ENCODE measurements at regions not wholly inside any gene's neighbourhood (a gene's known extent, or its start where the extent isn't known, plus 50 kb on each side); places are given as distances from the start of the nearest gene placed in this dataset.

DNA sequence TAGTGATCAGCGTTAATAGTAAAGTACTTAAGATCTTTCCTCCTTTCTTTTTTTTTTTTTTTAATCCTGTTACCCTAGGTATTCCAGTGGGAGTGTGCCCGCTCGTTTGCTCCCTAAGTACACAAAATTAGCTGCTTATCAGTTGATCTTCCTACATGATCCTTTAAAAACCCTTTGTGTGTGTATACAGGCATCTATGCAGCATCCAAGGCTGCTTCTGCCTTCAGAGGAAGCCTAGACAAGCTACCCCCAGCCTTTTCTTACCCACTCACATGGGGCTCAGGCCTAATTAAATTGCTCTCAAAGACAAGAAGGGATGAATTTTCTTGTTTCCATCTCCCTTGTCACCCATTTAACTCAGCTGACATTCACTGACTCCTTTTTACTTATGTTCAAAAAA, 343.4 kb upstream of the LMO3 start:
- intact Hi-C loops (cut with micrococcal nuclease) = no loop called here

GRCh38 chr12:16946704-16947103, 340.7 kb upstream of the LMO3 start:
- H3K27me3 ChIP-seq (ENCODE audit: control insufficient read depth in 2 of 2, insufficient read depth in 2 of 2, low read length in 2 of 2) = no peaks in the 10 kb centered on the region
- no peak overlapping the region for H3K4me3 ChIP-seq
- no peak overlapping the region for H3K9ac ChIP-seq (ENCODE audit: insufficient read depth in 1 of 2, low read depth in 2 of 2, low read length in 2 of 2)
- no peak for ATAC-seq
- H3K4me1 ChIP-seq (replicated peaks in 1 of 2; ENCODE audit: control insufficient read depth in 2 of 2, insufficient read depth in 2 of 2, low read length in 2 of 2) = no peaks in the 10 kb centered on the region
- ChIA-PET POLR2A (no interaction called here), CTCF (ENCODE audit: low intra/inter-chr PET ratio) (no interaction called here)
- in situ Hi-C loops (cut with MboI) = no loop called here
- no peaks in the 10 kb centered on the region for H3K9me3 ChIP-seq (replicated peaks; ENCODE audit: control insufficient read depth, insufficient read depth, low read depth, low read length)
- no peaks in the 10 kb centered on the region for H3K9me1 ChIP-seq (ENCODE audit: control insufficient read depth, insufficient read depth, low read length)
- no peak for FAIRE-seq
- H3K27ac ChIP-seq (ENCODE audit: extremely low read depth, low read depth, low read length) = no peak overlapping the region
- H3K4me2 ChIP-seq (ENCODE audit: insufficient read depth, low read length) = no peak overlapping the region
- no peak overlapping the region for H2AFZ ChIP-seq (ENCODE audit: low read depth, low read length)
- no peaks in the 10 kb centered on the region for H3K79me2 ChIP-seq (ENCODE audit: control insufficient read depth, insufficient read depth, low read length)
- no peaks in the 10 kb centered on the region for H4K20me1 ChIP-seq (replicated peaks; ENCODE audit: control insufficient read depth, insufficient read depth, low read length)
- H3K36me3 ChIP-seq (ENCODE audit: control insufficient read depth, insufficient read depth, low read length) = no peaks in the 10 kb centered on the region
- DNase-seq (ENCODE audit: extremely low read depth in 1 of 4, low spot score in 3 of 4) = no peak
- intact Hi-C loops (cut with micrococcal nuclease) = no loop called here
- BruUV-seq (replicated peaks) = no TSS peak
- no peak for TF ChIP-seq ZBED1 (IDR thresholded peaks at IDR 0.05)
- no peak for TF ChIP-seq ZNF507 (tag; conservative IDR thresholded peaks at IDR 0.05)
- TF ChIP-seq, protein P1, sequence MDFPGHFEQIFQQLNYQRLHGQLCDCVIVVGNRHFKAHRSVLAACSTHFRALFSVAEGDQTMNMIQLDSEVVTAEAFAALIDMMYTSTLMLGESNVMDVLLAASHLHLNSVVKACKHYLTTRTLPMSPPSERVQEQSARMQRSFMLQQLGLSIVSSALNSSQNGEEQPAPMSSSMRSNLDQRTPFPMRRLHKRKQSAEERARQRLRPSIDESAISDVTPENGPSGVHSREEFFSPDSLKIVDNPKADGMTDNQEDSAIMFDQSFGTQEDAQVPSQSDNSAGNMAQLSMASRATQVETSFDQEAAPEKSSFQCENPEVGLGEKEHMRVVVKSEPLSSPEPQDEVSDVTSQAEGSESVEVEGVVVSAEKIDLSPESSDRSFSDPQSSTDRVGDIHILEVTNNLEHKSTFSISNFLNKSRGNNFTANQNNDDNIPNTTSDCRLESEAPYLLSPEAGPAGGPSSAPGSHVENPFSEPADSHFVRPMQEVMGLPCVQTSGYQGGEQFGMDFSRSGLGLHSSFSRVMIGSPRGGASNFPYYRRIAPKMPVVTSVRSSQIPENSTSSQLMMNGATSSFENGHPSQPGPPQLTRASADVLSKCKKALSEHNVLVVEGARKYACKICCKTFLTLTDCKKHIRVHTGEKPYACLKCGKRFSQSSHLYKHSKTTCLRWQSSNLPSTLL (IDR thresholded peaks at IDR 0.05) = no peak
- no peak for TF ChIP-seq EWSR1 (IDR thresholded peaks at IDR 0.05; ENCODE audit: borderline replicate concordance, low read depth, partially characterized antibody)
- no peak for TF ChIP-seq CBFB (CRISPR knock-in tag; IDR thresholded peaks at IDR 0.05)
- no peak for TF ChIP-seq SAP30 (IDR thresholded peaks at IDR 0.05; ENCODE audit: borderline replicate concordance, insufficient read depth, low read depth, low read length, poor library complexity, severe bottlenecking)
- TF ChIP-seq NFATC3 (IDR thresholded peaks at IDR 0.05) = no peak
- TF ChIP-seq, protein P2, sequence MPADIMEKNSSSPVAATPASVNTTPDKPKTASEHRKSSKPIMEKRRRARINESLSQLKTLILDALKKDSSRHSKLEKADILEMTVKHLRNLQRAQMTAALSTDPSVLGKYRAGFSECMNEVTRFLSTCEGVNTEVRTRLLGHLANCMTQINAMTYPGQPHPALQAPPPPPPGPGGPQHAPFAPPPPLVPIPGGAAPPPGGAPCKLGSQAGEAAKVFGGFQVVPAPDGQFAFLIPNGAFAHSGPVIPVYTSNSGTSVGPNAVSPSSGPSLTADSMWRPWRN (IDR thresholded peaks at IDR 0.05; ENCODE audit: low read depth) = no peak
- no peak for TF ChIP-seq E2F1 (CRISPR knock-in tag; IDR thresholded peaks at IDR 0.05)

More for the DNA sequence above, 343.4 kb upstream of the LMO3 start:
- Histone ChIP-seq H3K9me3 (replicated peaks; ENCODE audit: control insufficient read depth, insufficient read depth, low read depth, low read length) (no peaks in the 10 kb centered on the region), H3K4me2 (ENCODE audit: insufficient read depth, low read length) (no peak overlapping the region), H3K27ac (ENCODE audit: extremely low read depth, low read depth, low read length) (no peak overlapping the region), H3K4me3 (no peak overlapping the region), H3K4me1 (replicated peaks in 1 of 2; ENCODE audit: control insufficient read depth in 2 of 2, insufficient read depth in 2 of 2, low read length in 2 of 2) (no peaks in the 10 kb centered on the region), H3K27me3 (ENCODE audit: control insufficient read depth in 2 of 2, insufficient read depth in 2 of 2, low read length in 2 of 2) (no peaks in the 10 kb centered on the region), H4K20me1 (replicated peaks; ENCODE audit: control insufficient read depth, insufficient read depth, low read length) (no peaks in the 10 kb centered on the region), H3K9ac (ENCODE audit: insufficient read depth in 1 of 2, low read depth in 2 of 2, low read length in 2 of 2) (no peak overlapping the region), H3K79me2 (ENCODE audit: control insufficient read depth, insufficient read depth, low read length) (no peaks in the 10 kb centered on the region), H3K36me3 (ENCODE audit: control insufficient read depth, insufficient read depth, low read length) (no peaks in the 10 kb centered on the region), H2AFZ (ENCODE audit: low read depth, low read length) (no peak overlapping the region), H3K9me1 (ENCODE audit: control insufficient read depth, insufficient read depth, low read length) (no peaks in the 10 kb centered on the region)
- no TSS peak for BruUV-seq (replicated peaks)
- FAIRE-seq (no peak), DNase-seq (ENCODE audit: extremely low read depth in 1 of 4, low spot score in 3 of 4) (no peak), ATAC-seq (no peak)
- ChIA-PET POLR2A (no interaction called here), CTCF (ENCODE audit: low intra/inter-chr PET ratio) (no interaction called here)
- no peak for TF ChIP-seq BCOR (IDR thresholded peaks at IDR 0.05)
- no peak for TF ChIP-seq ZFP30 (CRISPR knock-in tag; IDR thresholded peaks at IDR 0.05; ENCODE audit: borderline replicate concordance)
- TF ChIP-seq MBD2 (IDR thresholded peaks at IDR 0.05; ENCODE audit: borderline replicate concordance, low read depth) = no peak
- in situ Hi-C loops (cut with MboI) = no loop called here
- 0% methylated on average over 1 of the region's 3 CpGs for WGBS (ENCODE audit: insufficient coverage, low coverage, missing lambda C conversion rate)

Data from K562 (cell line).